SKM-1 (cell line): ENCODE measurements at regions not wholly inside any gene's neighbourhood (a gene's known extent, or its start where the extent isn't known, plus 50 kb on each side); places are given as distances from the start of the nearest gene placed in this dataset.

Experiments
- DNase-seq: peaks from one replicate; lab custom pipeline; 2025; ENCODE audit not compliant: unreplicated experiment; lab: John Stamatoyannopoulos, UW

DNA sequence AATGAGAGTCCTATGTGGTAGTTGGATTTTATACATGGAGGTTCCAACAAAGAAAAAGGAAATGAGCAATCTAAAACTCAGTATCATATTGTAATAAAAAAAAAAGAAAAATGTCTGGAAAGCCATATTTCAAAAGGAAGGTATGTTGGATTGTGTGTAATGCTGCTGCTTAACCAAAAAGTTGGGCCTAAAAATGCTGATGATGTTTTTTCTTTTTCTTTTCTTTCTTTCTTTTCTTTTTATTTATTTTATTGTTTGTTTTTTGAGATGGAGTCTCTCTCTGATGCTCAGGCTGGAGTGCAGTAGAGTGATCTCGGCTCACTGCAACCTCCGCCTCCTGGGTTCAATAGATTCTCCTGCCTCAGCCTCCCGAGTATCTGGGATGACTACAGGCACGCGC, 1424.0 kb upstream of the CDH6 start:
- DNase-seq: no peak

DNA sequence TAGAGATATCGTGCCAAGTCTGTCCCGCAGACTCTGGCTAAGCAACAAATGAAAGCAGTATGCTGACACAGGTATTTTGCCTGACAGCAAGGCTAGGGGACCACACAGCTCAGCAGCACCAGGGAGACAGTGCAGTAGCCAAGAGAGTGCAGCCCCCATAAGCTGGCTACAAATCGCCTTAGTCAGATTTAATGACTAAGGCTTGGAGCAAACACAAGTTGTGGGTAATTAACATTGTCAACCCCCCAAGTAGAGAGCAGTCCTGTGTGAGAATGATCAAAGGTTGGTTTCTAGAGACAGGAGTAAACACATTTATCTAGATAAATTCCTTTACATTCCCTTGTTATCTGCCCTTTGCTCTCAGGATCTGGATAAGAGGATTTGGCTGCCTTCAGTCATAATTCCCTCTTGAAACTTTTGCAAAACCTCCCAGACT, 1434.5 kb upstream of the CDH6 start:
- DNase-seq: no peak

GRCh38 chr5:29750453-29750852, 1443.0 kb upstream of the CDH6 start:
- no peak for DNase-seq

GRCh38 chr5:29744618-29745017, 1448.9 kb upstream of the CDH6 start:
- DNase-seq: no peak

GRCh38 chr5:29720954-29721353, 1472.5 kb upstream of the CDH6 start:
- DNase-seq: no peak

DNA sequence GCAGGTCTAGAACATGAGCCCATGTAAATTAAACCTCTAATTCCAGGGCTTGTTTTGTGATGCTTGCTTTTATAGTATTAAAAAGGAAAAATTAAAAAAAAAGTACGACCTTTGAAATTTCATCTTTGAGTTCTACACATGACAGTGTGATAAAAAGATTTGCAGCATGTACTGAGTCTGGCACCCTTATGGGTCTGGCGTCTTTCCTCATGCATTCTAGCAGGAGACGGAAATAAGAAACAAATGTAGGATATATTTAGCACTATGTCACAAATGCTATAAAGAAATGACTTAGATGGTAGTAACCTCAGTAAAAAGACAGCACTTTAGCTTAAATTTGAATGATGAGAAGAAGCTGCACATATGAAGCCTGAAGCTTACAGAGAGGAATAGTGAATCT, 1474.3 kb upstream of the CDH6 start:
- DNase-seq: no peak

GRCh38 chr5:29715167-29715566, 1478.3 kb upstream of the CDH6 start:
- DNase-seq: no peak

DNA sequence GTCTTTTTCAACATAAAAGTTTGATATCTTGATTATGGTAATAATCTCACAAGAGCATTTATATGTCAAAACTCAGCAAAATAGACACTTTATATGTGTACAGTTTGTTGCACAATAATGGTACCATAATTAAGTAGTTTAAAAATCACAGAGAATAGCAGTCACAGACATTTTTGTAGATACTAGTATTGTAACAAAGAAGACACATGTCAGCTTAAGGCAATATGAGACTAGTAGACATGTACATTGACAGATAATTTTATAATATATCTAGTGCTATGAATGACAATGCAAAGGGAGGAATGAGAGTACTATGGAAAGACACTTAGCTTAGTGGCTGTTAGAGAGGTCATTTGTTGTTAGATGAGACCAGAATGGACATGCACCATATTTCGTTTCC, 1490.6 kb upstream of the CDH6 start:
- no peak for DNase-seq

DNA sequence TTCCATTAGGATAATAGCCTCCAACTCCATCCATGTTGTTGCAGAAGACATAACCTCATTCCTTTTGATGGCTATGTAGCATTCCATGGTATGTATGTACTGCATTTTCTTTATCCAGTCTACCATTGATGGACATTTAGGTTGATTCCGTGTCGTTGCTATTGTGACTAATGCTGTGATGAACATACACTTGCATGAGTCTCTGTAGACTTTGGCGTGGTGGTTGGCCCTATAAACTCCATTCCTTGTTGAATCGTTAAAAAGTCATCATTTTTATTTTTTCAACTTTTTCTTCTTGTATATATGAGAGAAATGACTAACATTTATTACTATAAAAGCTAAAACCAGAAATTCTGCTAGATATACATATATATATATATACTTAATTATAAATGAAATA, 1491.9 kb upstream of the CDH6 start:
- no peak for DNase-seq

DNA sequence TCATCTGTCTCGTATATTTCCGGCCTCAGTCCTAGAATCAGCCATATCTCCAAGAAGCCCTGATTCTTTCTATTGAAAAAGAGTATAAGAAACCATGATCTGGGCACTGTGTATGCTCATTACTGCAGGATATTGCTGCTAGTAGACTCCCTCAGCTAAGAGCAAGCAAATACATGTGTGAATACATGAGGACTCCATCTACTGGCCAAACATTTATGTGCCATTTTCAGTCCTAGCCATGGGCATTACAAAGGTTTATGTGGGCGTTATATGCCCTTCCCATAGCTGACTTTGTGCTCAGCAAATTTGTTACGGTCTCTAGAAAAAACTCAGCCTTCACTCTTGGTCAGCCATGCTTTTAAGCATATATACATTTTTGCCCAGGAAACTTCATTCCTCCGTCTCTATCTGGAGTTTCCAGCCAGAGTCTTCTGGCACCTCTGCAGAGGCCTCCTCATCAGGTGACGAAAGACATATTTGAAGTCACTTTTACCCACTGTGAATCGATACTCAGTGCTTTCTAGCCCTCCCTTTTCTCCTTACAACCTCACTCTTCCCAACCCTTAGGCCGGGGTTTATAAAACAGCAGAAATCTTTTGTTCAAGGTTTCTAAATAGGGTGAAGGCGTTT, 1495.6 kb upstream of the CDH6 start:
- no peak for DNase-seq

DNA sequence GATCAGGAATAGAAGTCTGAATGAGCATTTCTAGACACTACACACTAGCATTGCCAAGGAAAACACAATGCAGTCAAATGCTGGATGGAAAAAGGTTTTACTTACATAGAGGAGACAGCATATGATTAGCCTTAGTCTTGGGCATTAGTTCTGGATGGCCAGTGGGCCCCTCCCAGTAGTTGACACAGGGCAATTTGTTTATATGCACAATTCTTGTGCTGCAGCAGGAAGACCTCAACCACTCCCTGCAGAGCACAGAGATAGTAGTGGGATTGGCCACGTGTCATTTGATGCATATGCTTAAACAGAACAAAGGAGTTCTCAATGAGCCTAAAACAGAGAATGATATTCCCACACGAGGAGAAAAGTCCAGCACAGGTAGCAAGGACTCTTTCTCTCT, 1496.2 kb upstream of the CDH6 start:
- DNase-seq: no peak

GRCh38 chr5:29672678-29673077, 1520.8 kb upstream of the CDH6 start:
- DNase-seq: no peak

GRCh38 chr5:29662876-29663275, 1530.6 kb upstream of the CDH6 start:
- no peak for DNase-seq

DNA sequence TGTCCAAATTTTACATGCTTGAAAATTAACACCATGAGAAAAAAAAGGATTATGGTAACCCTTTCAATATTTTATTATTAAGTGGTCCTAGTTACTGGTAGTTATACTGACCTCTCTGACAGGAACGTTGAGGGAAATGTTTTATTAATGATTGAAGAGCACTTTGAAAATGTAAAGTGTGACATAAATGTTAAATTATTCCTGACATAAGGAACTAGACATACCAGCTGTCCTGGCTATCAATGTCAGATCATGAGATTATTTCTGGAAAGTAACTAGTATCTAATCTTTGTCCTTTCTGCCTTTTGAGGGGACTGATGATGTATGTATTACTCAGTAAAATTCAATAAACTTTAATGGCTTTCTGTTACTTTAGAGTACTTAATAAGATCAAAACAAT, 1538.5 kb upstream of the CDH6 start:
- DNase-seq: no peak

- DNase-seq: no peak
Measured at GRCh38 chr5:29649321-29649720, 1544.2 kb upstream of the CDH6 start.

DNA sequence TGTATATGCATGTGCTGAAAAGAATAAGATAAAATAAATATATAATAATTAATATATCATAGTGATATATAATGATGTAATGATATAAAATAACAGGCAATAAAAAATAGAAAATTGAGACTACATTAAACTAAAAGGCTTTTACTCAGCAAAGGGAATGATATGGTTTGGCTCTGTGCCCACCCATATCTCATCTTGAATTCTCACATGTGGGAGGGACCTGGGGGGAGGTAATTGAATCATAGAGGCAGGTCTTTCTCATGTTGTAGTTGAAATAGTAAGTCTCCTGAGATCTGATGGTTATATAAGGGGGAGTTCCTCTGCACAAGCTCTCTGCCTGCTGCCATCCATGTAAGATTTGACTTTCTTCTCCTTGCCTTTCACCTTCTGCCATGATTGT, 1550.9 kb upstream of the CDH6 start:
- DNase-seq: no peak

DNA sequence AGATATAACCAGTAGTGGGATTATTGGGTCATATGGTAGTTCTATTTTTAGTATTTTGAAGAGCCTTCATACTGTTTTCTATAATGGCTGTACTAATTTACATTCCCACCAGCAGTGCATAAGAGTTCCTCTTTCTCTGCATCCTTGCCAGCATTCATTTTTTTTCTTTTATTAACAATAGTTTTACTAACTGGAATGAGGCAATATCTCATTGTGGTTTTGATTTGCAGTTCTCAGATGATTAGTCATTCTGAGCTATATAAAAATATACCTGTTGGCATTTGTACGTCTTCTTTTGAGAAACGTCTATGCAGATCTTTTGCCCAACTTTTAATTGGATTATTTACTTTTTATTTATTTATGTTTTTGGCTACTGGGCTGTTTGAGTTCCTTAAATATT, 1579.3 kb upstream of the CDH6 start:
- DNase-seq: no peak

DNA sequence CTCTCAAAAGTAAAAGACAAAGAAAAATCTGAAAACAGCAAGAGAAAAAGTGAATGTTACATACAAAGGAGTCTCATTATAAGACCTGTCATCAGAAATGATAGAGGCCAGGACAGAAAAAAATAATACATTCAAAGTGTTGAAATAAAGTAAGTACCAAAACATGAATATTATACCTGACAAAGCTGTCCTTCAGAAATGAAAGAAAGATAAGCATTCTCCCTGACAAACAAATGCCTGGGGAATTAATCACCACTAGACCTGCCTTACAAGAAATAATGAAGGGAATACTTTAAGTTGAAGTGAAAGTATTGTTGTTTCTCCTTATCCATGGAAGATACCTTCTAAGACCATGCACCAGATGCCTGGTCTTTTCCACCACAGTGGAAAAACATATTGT, 1605.2 kb upstream of the CDH6 start:
- no peak for DNase-seq

DNA sequence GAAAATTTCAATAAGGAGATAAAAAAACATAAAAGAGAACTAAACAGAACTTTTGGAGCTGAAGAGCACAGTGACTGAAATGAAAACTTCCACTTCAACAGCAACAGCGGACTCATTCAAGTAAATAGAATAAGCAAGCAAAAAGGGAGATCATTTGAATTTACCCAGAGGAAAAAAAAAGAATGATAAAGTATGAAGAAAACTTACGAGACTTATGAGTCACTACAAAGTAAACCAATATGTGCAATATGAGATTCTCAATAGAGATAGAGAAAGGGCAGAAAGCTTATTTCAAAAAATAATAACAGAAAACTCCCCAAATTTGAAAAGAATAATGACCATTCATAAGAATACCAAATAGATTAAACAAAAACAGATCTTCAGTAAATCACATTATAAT, 1605.7 kb upstream of the CDH6 start:
- DNase-seq: no peak

- no peak for DNase-seq
Measured at GRCh38 chr5:29568028-29568427, 1625.5 kb upstream of the CDH6 start.

DNA sequence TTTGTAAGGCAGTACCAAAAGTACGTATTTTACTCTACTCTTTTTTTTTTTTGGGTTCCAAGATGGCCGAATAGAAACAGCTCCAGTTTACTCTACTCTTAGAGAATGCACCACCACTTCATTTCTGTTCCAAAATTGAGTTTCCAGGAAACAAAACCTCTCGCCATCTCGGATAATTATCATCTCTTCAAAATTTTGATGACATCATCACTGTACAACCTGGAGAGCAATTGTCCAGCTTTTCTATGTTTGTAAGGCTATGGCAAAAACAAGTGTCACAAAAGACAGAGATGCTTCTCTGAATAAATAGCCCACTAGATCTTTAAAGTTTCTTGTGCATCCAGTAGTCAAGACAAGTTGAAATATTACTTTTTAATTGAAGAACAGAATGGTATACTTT, 1631.9 kb upstream of the CDH6 start:
- DNase-seq: no peak

DNA sequence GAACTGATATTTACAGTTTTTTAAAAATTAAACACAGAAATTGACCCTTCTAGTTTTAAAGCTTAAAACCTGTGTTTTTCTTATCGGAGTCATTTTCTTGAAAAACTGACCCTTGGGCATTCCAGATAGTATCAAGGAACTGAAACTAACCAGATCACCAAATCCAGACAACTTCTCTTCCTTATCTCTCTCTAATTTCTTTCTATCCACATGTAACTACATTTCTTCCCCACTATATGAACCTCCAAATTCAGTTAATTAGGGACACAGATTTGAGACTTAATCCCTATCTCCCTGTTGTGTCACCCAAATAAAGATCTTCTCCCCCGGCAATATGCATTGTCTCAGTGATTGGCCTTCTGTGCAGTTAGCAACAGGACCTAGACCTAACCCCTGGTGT, 1643.0 kb upstream of the CDH6 start:
- DNase-seq: no peak

DNA sequence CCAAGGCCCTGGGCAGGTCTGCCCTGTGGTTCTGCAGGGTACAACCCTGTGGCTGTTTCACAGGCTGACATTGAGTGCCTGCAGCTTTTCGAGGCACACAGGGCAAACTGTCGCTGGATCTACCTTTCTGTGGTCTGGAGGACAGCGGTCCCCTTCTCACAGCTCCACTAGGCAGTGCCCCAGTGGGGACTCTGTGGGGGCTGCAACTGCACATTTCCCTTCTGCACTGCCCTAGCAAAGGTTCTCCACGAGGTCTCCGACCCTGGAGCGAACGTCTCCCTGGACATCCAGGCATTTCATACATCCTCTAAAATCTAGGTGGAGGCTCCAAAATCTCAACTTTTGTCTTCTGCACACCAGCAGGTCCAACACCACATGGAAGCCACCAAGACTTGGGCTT, 1645.2 kb upstream of the CDH6 start:
- DNase-seq: no peak
